ENCODE measurements at regions not wholly inside any gene's neighbourhood (a gene's known extent, or its start where the extent isn't known, plus 50 kb on each side); places are given as distances from the start of the nearest gene placed in this dataset.

GRCh38 chr6:109271622-109272021 is 110.6 kb downstream of the CD164 start:
- no peaks in the 10 kb centered on the region for H3K9me3 Mint-ChIP-seq
- H3K27me3 Mint-ChIP-seq, result no peaks in the 10 kb centered on the region
- H3K27ac Mint-ChIP-seq, result no peak overlapping the region
- H3K4me3 Mint-ChIP-seq, result no peak overlapping the region
- H3K36me3 Mint-ChIP-seq, result no peaks in the 10 kb centered on the region
- H3K4me1 Mint-ChIP-seq, result no peaks in the 10 kb centered on the region

GRCh38 chr6:109269953-109270517 is 112.2 kb downstream of the CD164 start:
- Mint-ChIP-seq H3K36me3 (no peaks in the 10 kb centered on the region), H3K27ac (no peak overlapping the region), H3K4me1 (no peaks in the 10 kb centered on the region), H3K27me3 (no peaks in the 10 kb centered on the region), H3K4me3 (no peak overlapping the region), H3K9me3 (no peaks in the 10 kb centered on the region)

GRCh38 chr6:109269057-109269456 is 113.2 kb downstream of the CD164 start:
- H3K4me1 Mint-ChIP-seq, result no peaks in the 10 kb centered on the region
- H3K9me3 Mint-ChIP-seq, result no peaks in the 10 kb centered on the region
- no peak overlapping the region for H3K27ac Mint-ChIP-seq
- no peak overlapping the region for H3K4me3 Mint-ChIP-seq
- no peaks in the 10 kb centered on the region for H3K36me3 Mint-ChIP-seq
- H3K27me3 Mint-ChIP-seq, result no peaks in the 10 kb centered on the region

- Mint-ChIP-seq H3K36me3 (no peaks in the 10 kb centered on the region), H3K27me3 (no peaks in the 10 kb centered on the region)
Observed at GRCh38 chr6:109265530-109265929, 116.7 kb downstream of the CD164 start.

GRCh38 chr6:109263873-109264700 is 118.2 kb downstream of the CD164 start:
- Mint-ChIP-seq H3K27me3 (no peaks in the 10 kb centered on the region), H3K9me3 (no peaks in the 10 kb centered on the region), H3K4me1 (no peaks in the 10 kb centered on the region), H3K27ac (no peak overlapping the region), H3K4me3 (no peak overlapping the region), H3K36me3 (no peaks in the 10 kb centered on the region)

More at GRCh38 chr6:109265530-109265929, 116.7 kb downstream of the CD164 start:
- Mint-ChIP-seq H3K27ac (no peak overlapping the region), H3K4me1 (no peaks in the 10 kb centered on the region), H3K9me3 (no peaks in the 10 kb centered on the region), H3K4me3 (no peak overlapping the region)

GRCh38 chr6:109262261-109262660 is 120.0 kb downstream of the CD164 start:
- H3K36me3 Mint-ChIP-seq, result no peaks in the 10 kb centered on the region
- H3K4me3 Mint-ChIP-seq, result no peak overlapping the region
- no peaks in the 10 kb centered on the region for H3K4me1 Mint-ChIP-seq
- no peak overlapping the region for H3K27ac Mint-ChIP-seq
- H3K27me3 Mint-ChIP-seq, result no peaks in the 10 kb centered on the region
- H3K9me3 Mint-ChIP-seq, result no peaks in the 10 kb centered on the region

- Mint-ChIP-seq H3K27ac (no peak overlapping the region), H3K4me1 (no peaks in the 10 kb centered on the region), H3K9me3 (no peaks in the 10 kb centered on the region)
Observed at GRCh38 chr6:109261811-109262210, 120.5 kb downstream of the CD164 start.

GRCh38 chr6:109260701-109261100 is 121.6 kb downstream of the CD164 start:
- no peak overlapping the region for H3K4me3 Mint-ChIP-seq
- no peaks in the 10 kb centered on the region for H3K9me3 Mint-ChIP-seq
- H3K27me3 Mint-ChIP-seq, result no peaks in the 10 kb centered on the region
- no peaks in the 10 kb centered on the region for H3K4me1 Mint-ChIP-seq
- H3K27ac Mint-ChIP-seq, result no peak overlapping the region
- no peaks in the 10 kb centered on the region for H3K36me3 Mint-ChIP-seq

More at GRCh38 chr6:109261811-109262210, 120.5 kb downstream of the CD164 start:
- no peaks in the 10 kb centered on the region for H3K36me3 Mint-ChIP-seq
- H3K27me3 Mint-ChIP-seq, result no peaks in the 10 kb centered on the region
- H3K4me3 Mint-ChIP-seq, result no peak overlapping the region

GRCh38 chr6:109260126-109260525 is 122.1 kb downstream of the CD164 start:
- Mint-ChIP-seq H3K27me3 (no peaks in the 10 kb centered on the region), H3K27ac (no peak overlapping the region), H3K9me3 (no peaks in the 10 kb centered on the region)

GRCh38 chr6:109258129-109258528 is 124.1 kb downstream of the CD164 start:
- Mint-ChIP-seq H3K9me3 (no peaks in the 10 kb centered on the region), H3K4me3 (no peak overlapping the region)

More at GRCh38 chr6:109260126-109260525, 122.1 kb downstream of the CD164 start:
- Mint-ChIP-seq H3K4me3 (no peak overlapping the region), H3K36me3 (no peaks in the 10 kb centered on the region), H3K4me1 (no peaks in the 10 kb centered on the region)

GRCh38 chr6:109257494-109257893 is 124.8 kb downstream of the CD164 start:
- H3K27ac Mint-ChIP-seq, result no peak overlapping the region
- H3K36me3 Mint-ChIP-seq, result no peaks in the 10 kb centered on the region
- no peak overlapping the region for H3K4me3 Mint-ChIP-seq
- H3K27me3 Mint-ChIP-seq, result no peaks in the 10 kb centered on the region
- no peaks in the 10 kb centered on the region for H3K4me1 Mint-ChIP-seq
- no peaks in the 10 kb centered on the region for H3K9me3 Mint-ChIP-seq

More at GRCh38 chr6:109258129-109258528, 124.1 kb downstream of the CD164 start:
- no peak overlapping the region for H3K27ac Mint-ChIP-seq
- no peaks in the 10 kb centered on the region for H3K36me3 Mint-ChIP-seq
- H3K4me1 Mint-ChIP-seq, result no peaks in the 10 kb centered on the region
- H3K27me3 Mint-ChIP-seq, result no peaks in the 10 kb centered on the region

- Mint-ChIP-seq H3K27me3 (no peaks in the 10 kb centered on the region), H3K27ac (no peak overlapping the region), H3K4me3 (no peak overlapping the region), H3K36me3 (no peaks in the 10 kb centered on the region), H3K4me1 (no peaks in the 10 kb centered on the region), H3K9me3 (no peaks in the 10 kb centered on the region)
Observed at GRCh38 chr6:109255946-109256640, 126.2 kb downstream of the CD164 start.

GRCh38 chr6:109255087-109255486 is 127.2 kb downstream of the CD164 start:
- no peaks in the 10 kb centered on the region for H3K36me3 Mint-ChIP-seq
- no peaks in the 10 kb centered on the region for H3K4me1 Mint-ChIP-seq
- H3K9me3 Mint-ChIP-seq, result no peaks in the 10 kb centered on the region
- H3K4me3 Mint-ChIP-seq, result no peak overlapping the region
- H3K27me3 Mint-ChIP-seq, result no peaks in the 10 kb centered on the region
- H3K27ac Mint-ChIP-seq, result no peak overlapping the region

GRCh38 chr6:109253366-109253765 is 128.9 kb downstream of the CD164 start:
- no peak overlapping the region for H3K4me3 Mint-ChIP-seq
- no peaks in the 10 kb centered on the region for H3K9me3 Mint-ChIP-seq
- H3K4me1 Mint-ChIP-seq, result no peaks in the 10 kb centered on the region
- no peaks in the 10 kb centered on the region for H3K36me3 Mint-ChIP-seq
- H3K27ac Mint-ChIP-seq, result no peak overlapping the region
- no peaks in the 10 kb centered on the region for H3K27me3 Mint-ChIP-seq

GRCh38 chr6:109252261-109253041 is 129.8 kb downstream of the CD164 start:
- Mint-ChIP-seq H3K9me3 (no peaks in the 10 kb centered on the region), H3K4me1 (no peaks in the 10 kb centered on the region), H3K27ac (no peak overlapping the region), H3K4me3 (no peak overlapping the region), H3K27me3 (no peaks in the 10 kb centered on the region), H3K36me3 (no peaks in the 10 kb centered on the region)

Measured in activated naive CD4-positive, alpha-beta T cell treated with anti-CD3 and anti-CD28 coated beads, Interleukin-2, amount 50 U/mL, for 24 hours (primary cell).